SU-DHL-6 (cell line): ENCODE measurements at regions not wholly inside any gene's neighbourhood (a gene's known extent, or its start where the extent isn't known, plus 50 kb on each side); places are given as distances from the start of the nearest gene placed in this dataset.

ENCODE experiments used
- H2AFZ ChIP-seq: fragments of 200-600 bp; sonication (generic); 2 replicates; pipeline ENCODE4 v1.6.1; 2014; ENCODE audit warnings: low read depth, mild to moderate bottlenecking, moderate library complexity, mixed read lengths, antibody characterized with exemption, low read length; ENCODE audit not compliant: severe bottlenecking
- H3F3A ChIP-seq: fragments of 200-600 bp; shearing (Covaris generic); 2 replicates; pipeline ENCODE4 v1.6.0; 2016; ENCODE audit warnings: antibody characterized with exemption, mild to moderate bottlenecking; ENCODE audit not compliant: insufficient read depth
- H3K27ac ChIP-seq: fragments of 200-600 bp; sonication (generic); 2 replicates; pipeline ENCODE4 v1.5.1; 2016; ENCODE audit warnings: low read depth, mild to moderate bottlenecking, low read length, moderate library complexity, mixed read lengths
- H3K27me3 ChIP-seq: fragments of 200-600 bp; sonication (generic), shearing (Covaris generic); 2 replicates; pipeline ENCODE4 v1.6.0; 2014; ENCODE audit warnings: mild to moderate bottlenecking, low read length
- H3K36me3 ChIP-seq: fragments of 200-600 bp; sonication (generic); 2 replicates; pipeline ENCODE4 v1.6.1; 2014; ENCODE audit warnings: mild to moderate bottlenecking, low read length, mixed read lengths
- H3K4me2 ChIP-seq: fragments of 300-600, 200-600 bp; shearing (Covaris generic), sonication (generic); 2 replicates; pipeline ENCODE4 v1.6.0; 2014; ENCODE audit warnings: low read length, low read depth, mild to moderate bottlenecking; ENCODE audit not compliant: poor library complexity, severe bottlenecking
- H3K4me3 ChIP-seq: fragments of 200-600 bp; sonication (generic); 2 replicates; pipeline ENCODE4 v1.5.1; 2014; ENCODE audit warnings: antibody characterized with exemption, low read length, mild to moderate bottlenecking, mixed read lengths; ENCODE audit not compliant: insufficient read depth, poor library complexity, severe bottlenecking
- H3K79me2 ChIP-seq: fragments of 200-600 bp; sonication (generic); 2 replicates; pipeline ENCODE4 v1.6.1; 2014; ENCODE audit warnings: mild to moderate bottlenecking, low read length, moderate library complexity; ENCODE audit not compliant: insufficient read depth
- H3K9ac ChIP-seq: fragments of 200-600 bp; sonication (generic); 2 replicates; pipeline ENCODE4 v1.7.0; 2014; ENCODE audit warnings: mild to moderate bottlenecking, low read length
- H3K9me2 ChIP-seq: fragments of 200-600 bp; sonication (generic); replicated peaks from 2 replicates; pipeline ENCODE4 v1.6.1; 2014; ENCODE audit warnings: low read length; ENCODE audit not compliant: insufficient read depth
- H3K9me3 ChIP-seq: fragments of 200-600 bp; sonication (generic); 2 replicates; pipeline ENCODE4 v1.6.1; 2014; ENCODE audit warnings: low read length, mixed read lengths; ENCODE audit not compliant: insufficient read depth
- H4K20me1 ChIP-seq: fragments of 200-600 bp; sonication (generic); 2 replicates; pipeline ENCODE4 v1.6.1; 2014; ENCODE audit warnings: low read depth, mild to moderate bottlenecking, antibody characterized with exemption, low read length, moderate library complexity, mixed read lengths
- EZH2phosphoT487 ChIP-seq: fragments of 200-600 bp; sonication (generic), shearing (Covaris generic); conservative IDR thresholded peaks from 2 replicates; pipeline ENCODE4 v1.6.1; 2018; ENCODE audit warnings: mild to moderate bottlenecking, antibody characterized with exemption, low read length, moderate library complexity, mixed read lengths
- TF ChIP-seq, protein P1 (sequence below): fragments of 200-600 bp; sonication (generic); IDR thresholded peaks from one replicate; pipeline ENCODE4 v1.5.1; 2017; ENCODE audit warnings: antibody characterized with exemption, mild to moderate bottlenecking, low read length, moderate library complexity; ENCODE audit not compliant: insufficient read depth, poor library complexity, severe bottlenecking

DNA sequence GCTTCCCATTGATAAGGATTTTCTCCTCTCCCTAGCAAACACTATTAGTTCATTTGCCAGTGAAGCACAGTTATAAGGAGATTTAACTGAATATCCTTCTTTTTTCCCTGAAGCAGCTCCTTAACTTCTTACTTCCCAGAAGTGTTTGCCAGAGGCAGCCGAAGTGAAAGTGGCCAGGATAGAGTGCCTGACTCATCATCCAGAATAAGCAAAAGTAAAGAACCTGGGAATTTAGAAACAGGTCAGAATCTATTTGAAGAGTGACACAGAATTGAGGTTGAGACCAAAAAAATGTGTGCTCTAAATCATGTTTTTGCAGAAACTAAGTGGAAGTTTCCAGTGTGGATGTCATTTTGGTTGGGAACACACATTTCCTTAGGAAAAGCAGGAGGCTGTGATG is 249.6 kb upstream of the VWC2 start:
- Histone ChIP-seq H2AFZ (no peak overlapping the region), H3F3A (no peaks in the 10 kb centered on the region), H3K9me2 (no peaks in the 10 kb centered on the region), H3K27me3 (no peaks in the 10 kb centered on the region), H4K20me1 (no peaks in the 10 kb centered on the region), H3K9ac (no peak overlapping the region), H3K79me2 (no peaks in the 10 kb centered on the region), H3K36me3 (no peaks in the 10 kb centered on the region), H3K4me2 (no peak overlapping the region), H3K4me3 (no peak overlapping the region), H3K27ac (no peak overlapping the region), H3K9me3 (no peaks in the 10 kb centered on the region)
- TF ChIP-seq, protein P1, sequence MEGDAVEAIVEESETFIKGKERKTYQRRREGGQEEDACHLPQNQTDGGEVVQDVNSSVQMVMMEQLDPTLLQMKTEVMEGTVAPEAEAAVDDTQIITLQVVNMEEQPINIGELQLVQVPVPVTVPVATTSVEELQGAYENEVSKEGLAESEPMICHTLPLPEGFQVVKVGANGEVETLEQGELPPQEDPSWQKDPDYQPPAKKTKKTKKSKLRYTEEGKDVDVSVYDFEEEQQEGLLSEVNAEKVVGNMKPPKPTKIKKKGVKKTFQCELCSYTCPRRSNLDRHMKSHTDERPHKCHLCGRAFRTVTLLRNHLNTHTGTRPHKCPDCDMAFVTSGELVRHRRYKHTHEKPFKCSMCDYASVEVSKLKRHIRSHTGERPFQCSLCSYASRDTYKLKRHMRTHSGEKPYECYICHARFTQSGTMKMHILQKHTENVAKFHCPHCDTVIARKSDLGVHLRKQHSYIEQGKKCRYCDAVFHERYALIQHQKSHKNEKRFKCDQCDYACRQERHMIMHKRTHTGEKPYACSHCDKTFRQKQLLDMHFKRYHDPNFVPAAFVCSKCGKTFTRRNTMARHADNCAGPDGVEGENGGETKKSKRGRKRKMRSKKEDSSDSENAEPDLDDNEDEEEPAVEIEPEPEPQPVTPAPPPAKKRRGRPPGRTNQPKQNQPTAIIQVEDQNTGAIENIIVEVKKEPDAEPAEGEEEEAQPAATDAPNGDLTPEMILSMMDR, result no peak
- TF ChIP-seq EZH2phosphoT487, result no peak

DNA sequence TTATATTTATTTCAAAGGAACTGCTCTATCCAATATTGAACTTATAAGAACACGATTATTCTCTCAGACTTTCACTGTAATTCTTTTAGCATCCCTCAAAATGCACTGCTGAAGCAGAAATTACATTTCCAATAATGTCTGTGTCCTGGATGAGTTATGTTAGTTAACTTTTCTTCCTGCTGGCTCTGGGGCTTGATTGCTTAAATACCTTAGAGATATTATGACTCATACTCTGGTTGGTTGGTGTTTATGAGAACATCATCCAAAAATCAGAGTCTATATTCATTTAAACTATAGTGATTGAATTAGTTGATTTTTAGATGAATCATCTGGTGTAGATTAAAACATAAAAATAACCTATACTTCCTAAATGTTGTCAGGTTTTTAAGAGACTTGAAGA is 246.3 kb upstream of the VWC2 start:
- Histone ChIP-seq H3K4me2 (no peak overlapping the region), H3K79me2 (no peaks in the 10 kb centered on the region), H3K27ac (no peak overlapping the region), H3K36me3 (no peaks in the 10 kb centered on the region), H3K9me2 (no peaks in the 10 kb centered on the region), H4K20me1 (no peaks in the 10 kb centered on the region), H3K9me3 (no peaks in the 10 kb centered on the region), H3K9ac (no peak overlapping the region), H3K27me3 (no peaks in the 10 kb centered on the region), H3K4me3 (no peak overlapping the region), H2AFZ (no peak overlapping the region), H3F3A (no peaks in the 10 kb centered on the region)
- TF ChIP-seq EZH2phosphoT487, result no peak
- TF ChIP-seq, protein P1, result no peak

DNA sequence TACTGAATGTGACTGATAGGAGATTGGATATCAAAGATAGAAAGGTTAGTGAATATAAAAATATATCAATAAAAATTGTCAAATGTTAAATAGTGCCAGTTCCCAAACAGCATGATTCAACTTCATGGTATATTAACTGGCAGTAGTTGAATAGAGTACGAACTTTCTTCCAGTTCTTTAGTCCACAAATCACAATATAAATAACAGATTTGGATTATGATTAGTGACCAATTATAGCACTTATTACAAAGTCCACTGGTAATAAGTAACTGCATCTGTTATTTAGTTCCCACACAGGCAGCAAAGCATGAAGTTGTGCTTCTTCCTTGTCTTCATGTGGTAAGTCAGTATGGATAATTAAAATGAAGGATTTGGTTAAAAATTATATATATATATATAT is 243.0 kb upstream of the VWC2 start:
- no peak for TF ChIP-seq EZH2phosphoT487
- TF ChIP-seq, protein P1, result no peak
- no peak overlapping the region for H3K27ac ChIP-seq
- H3K36me3 ChIP-seq, result no peaks in the 10 kb centered on the region
- H3K27me3 ChIP-seq, result no peaks in the 10 kb centered on the region
- H3K9me2 ChIP-seq, result no peaks in the 10 kb centered on the region; the same call in 1 of the 2 replicates
- no peaks in the 10 kb centered on the region for H3K9me3 ChIP-seq
- H3K4me2 ChIP-seq, result no peak overlapping the region
- H3K4me3 ChIP-seq, result no peak overlapping the region
- no peak overlapping the region for H3K9ac ChIP-seq
- no peaks in the 10 kb centered on the region for H3K79me2 ChIP-seq
- no peak overlapping the region for H2AFZ ChIP-seq
- H3F3A ChIP-seq, result no peaks in the 10 kb centered on the region
- no peaks in the 10 kb centered on the region for H4K20me1 ChIP-seq
